HepG2 (cell line): ENCODE measurements at regions not wholly inside any gene's neighbourhood (a gene's known extent, or its start where the extent isn't known, plus 50 kb on each side); places are given as distances from the start of the nearest gene placed in this dataset.

Experiments used
- POLR2A ChIP-seq, 2 experiments: IDR thresholded peaks; 2 replicates each; pipeline ENCODE4 v1.6.1; 2011; ENCODE audit warnings: low read depth in 2 of 2, low read length in 2 of 2, mild to moderate bottlenecking in 1 of 2, moderate library complexity in 1 of 2; ENCODE audit not compliant: insufficient read depth in 1 of 2
- TF ChIP-seq, protein P1 (sequence below): IDR thresholded peaks from 2 replicates; pipeline ENCODE4 v1.6.1; 2012; ENCODE audit warnings: low read length, improper control_type of control experiment

DNA sequence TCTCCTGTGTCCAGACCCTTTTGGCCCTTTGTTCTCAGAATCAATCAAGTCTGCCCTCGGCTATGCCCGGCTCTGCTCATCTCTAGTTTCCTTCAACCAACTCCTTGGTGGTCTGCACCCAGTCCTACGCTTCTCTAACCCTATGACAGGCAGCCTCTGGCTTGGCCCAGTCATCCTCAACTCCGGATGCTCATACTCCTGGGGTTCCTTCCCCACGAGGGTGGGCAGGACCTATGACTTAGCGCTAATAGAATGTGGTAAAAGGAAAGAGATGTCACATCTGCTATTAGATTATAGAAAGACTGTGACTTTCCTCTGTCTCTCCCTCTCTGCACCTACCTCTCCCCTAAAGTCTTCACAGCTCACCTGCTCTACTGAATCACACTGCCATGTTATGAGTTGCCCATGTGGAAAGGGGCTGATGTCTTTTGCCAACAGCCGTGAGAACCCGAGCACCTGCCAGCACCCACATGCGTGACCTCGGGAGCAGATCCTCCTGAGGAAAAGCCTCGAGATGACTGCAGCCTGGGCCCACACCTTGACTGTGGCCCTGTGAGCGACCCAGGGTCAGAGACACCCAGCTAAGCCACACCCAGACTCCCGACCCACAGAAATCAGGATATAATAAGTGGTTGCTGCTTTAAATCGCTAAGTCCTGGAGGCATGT is 334.9 kb downstream of the GADD45G start:
- TF ChIP-seq, protein P1, sequence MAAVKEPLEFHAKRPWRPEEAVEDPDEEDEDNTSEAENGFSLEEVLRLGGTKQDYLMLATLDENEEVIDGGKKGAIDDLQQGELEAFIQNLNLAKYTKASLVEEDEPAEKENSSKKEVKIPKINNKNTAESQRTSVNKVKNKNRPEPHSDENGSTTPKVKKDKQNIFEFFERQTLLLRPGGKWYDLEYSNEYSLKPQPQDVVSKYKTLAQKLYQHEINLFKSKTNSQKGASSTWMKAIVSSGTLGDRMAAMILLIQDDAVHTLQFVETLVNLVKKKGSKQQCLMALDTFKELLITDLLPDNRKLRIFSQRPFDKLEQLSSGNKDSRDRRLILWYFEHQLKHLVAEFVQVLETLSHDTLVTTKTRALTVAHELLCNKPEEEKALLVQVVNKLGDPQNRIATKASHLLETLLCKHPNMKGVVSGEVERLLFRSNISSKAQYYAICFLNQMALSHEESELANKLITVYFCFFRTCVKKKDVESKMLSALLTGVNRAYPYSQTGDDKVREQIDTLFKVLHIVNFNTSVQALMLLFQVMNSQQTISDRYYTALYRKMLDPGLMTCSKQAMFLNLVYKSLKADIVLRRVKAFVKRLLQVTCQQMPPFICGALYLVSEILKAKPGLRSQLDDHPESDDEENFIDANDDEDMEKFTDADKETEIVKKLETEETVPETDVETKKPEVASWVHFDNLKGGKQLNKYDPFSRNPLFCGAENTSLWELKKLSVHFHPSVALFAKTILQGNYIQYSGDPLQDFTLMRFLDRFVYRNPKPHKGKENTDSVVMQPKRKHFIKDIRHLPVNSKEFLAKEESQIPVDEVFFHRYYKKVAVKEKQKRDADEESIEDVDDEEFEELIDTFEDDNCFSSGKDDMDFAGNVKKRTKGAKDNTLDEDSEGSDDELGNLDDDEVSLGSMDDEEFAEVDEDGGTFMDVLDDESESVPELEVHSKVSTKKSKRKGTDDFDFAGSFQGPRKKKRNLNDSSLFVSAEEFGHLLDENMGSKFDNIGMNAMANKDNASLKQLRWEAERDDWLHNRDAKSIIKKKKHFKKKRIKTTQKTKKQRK: no peak
- no peak for TF ChIP-seq POLR2A (IDR thresholded peaks at IDR 0.05; ENCODE audit: insufficient read depth in 1 of 2, low read depth in 2 of 2, low read length in 2 of 2)
